ENCODE measurements at regions not wholly inside any gene's neighbourhood (a gene's known extent, or its start where the extent isn't known, plus 50 kb on each side); places are given as distances from the start of the nearest gene placed in this dataset.

DNA sequence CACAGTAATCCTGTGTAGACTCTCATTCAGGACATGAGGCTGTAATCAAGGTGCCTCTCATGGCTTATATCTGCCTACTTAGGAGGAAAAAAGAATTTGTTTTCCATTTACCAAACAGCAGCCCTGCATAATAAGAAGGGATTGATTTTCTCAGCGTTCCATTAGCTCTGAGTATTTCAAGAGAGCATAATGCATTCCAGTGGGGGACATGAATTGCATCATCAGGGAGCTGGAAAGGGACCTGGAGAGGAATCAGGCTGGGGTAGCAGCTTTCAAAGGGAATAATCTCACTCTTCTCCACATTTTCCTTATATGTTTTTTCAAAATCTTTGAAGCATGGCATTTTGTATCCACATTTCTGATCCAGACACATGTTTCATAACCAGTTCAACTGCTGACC is 150.6 kb upstream of the ANKRD28 start:
- no peaks in the 10 kb centered on the region for H3K4me1 Mint-ChIP-seq (ENCODE audit: low read depth)
- intact Hi-C loops (cut with micrococcal nuclease), result no loop called here
- H3K36me3 Mint-ChIP-seq (ENCODE audit: low read depth), result no peaks in the 10 kb centered on the region
- no peak overlapping the region for H3K4me3 Mint-ChIP-seq
- H3K27ac Mint-ChIP-seq, result no peak overlapping the region
- no peaks in the 10 kb centered on the region for H3K9me3 Mint-ChIP-seq
- H3K27me3 Mint-ChIP-seq, result no peaks in the 10 kb centered on the region

GRCh38 chr3:15952543-15953175 is 154.9 kb upstream of the ANKRD28 start:
- no peaks in the 10 kb centered on the region for H3K36me3 Mint-ChIP-seq (ENCODE audit: low read depth)
- intact Hi-C loops (cut with micrococcal nuclease), result no loop called here
- no peaks in the 10 kb centered on the region for H3K27me3 Mint-ChIP-seq
- no peak overlapping the region for H3K4me3 Mint-ChIP-seq
- no peaks in the 10 kb centered on the region for H3K4me1 Mint-ChIP-seq (ENCODE audit: low read depth)
- H3K27ac Mint-ChIP-seq, result no peak overlapping the region
- H3K9me3 Mint-ChIP-seq, result no peaks in the 10 kb centered on the region

GRCh38 chr3:15953841-15954240 is 156.1 kb upstream of the ANKRD28 start:
- intact Hi-C loops (cut with micrococcal nuclease), result no loop called here
- Mint-ChIP-seq H3K4me3 (no peak overlapping the region), H3K36me3 (ENCODE audit: low read depth) (no peaks in the 10 kb centered on the region), H3K4me1 (ENCODE audit: low read depth) (no peaks in the 10 kb centered on the region), H3K9me3 (no peaks in the 10 kb centered on the region), H3K27ac (no peak overlapping the region), H3K27me3 (no peaks in the 10 kb centered on the region)

- Mint-ChIP-seq H3K27me3 (no peaks in the 10 kb centered on the region), H3K4me3 (no peak overlapping the region), H3K9me3 (no peaks in the 10 kb centered on the region), H3K4me1 (ENCODE audit: low read depth) (no peaks in the 10 kb centered on the region), H3K36me3 (ENCODE audit: low read depth) (no peaks in the 10 kb centered on the region), H3K27ac (no peak overlapping the region)
- intact Hi-C loops (cut with micrococcal nuclease), result no loop called here
Observed at GRCh38 chr3:15955968-15956367, 158.2 kb upstream of the ANKRD28 start.

DNA sequence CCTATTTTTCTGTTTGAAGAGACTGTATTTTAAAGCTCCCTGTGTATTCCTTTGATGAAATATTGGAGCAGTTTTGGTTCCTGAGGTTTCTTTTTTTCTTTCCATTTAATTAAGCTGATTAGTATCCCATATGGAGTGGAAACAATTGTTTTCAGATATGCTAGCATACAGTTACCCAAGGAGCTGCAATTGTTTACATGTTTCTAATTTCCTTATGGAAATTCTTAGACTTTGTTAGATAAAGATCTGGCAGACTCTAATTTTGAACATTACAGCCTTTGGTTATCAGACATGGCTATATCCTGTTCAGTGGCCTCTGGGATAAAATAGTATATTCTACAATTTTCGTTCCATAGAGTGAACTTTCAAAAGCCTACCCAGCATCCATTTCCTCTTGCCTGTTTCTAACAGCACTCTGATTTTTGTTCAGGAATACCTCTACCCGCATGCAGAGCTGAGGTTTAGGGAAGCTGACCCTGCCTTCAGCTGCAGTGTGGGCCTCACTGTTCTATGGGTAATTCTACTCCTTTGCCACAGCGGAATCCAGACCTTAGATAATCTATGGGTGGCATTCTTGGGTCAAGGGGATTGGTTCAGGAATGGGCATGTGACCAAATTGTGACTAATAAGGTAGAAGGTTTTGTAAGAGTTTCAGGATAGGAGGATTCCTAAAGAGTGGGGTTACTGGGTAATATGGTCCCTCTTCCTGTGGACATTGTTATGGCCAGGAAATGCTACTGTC is 161.1 kb upstream of the ANKRD28 start:
- H3K27ac Mint-ChIP-seq, result no peak overlapping the region
- H3K27me3 Mint-ChIP-seq, result no peaks in the 10 kb centered on the region
- H3K36me3 Mint-ChIP-seq (ENCODE audit: low read depth), result no peaks in the 10 kb centered on the region
- intact Hi-C loops (cut with micrococcal nuclease), result no loop called here
- H3K4me3 Mint-ChIP-seq, result no peak overlapping the region
- H3K9me3 Mint-ChIP-seq, result no peaks in the 10 kb centered on the region
- H3K4me1 Mint-ChIP-seq (ENCODE audit: low read depth), result peaks cover under 1% of the 10 kb centered on the region

- intact Hi-C loops (cut with micrococcal nuclease), result no loop called here
- Mint-ChIP-seq H3K9me3 (no peaks in the 10 kb centered on the region), H3K4me3 (no peak overlapping the region), H3K27ac (no peak overlapping the region), H3K36me3 (ENCODE audit: low read depth) (no peaks in the 10 kb centered on the region), H3K27me3 (no peaks in the 10 kb centered on the region), H3K4me1 (ENCODE audit: low read depth) (peaks cover 6% of the 10 kb centered on the region)
Observed at GRCh38 chr3:15959434-15959811, 161.6 kb upstream of the ANKRD28 start.

DNA sequence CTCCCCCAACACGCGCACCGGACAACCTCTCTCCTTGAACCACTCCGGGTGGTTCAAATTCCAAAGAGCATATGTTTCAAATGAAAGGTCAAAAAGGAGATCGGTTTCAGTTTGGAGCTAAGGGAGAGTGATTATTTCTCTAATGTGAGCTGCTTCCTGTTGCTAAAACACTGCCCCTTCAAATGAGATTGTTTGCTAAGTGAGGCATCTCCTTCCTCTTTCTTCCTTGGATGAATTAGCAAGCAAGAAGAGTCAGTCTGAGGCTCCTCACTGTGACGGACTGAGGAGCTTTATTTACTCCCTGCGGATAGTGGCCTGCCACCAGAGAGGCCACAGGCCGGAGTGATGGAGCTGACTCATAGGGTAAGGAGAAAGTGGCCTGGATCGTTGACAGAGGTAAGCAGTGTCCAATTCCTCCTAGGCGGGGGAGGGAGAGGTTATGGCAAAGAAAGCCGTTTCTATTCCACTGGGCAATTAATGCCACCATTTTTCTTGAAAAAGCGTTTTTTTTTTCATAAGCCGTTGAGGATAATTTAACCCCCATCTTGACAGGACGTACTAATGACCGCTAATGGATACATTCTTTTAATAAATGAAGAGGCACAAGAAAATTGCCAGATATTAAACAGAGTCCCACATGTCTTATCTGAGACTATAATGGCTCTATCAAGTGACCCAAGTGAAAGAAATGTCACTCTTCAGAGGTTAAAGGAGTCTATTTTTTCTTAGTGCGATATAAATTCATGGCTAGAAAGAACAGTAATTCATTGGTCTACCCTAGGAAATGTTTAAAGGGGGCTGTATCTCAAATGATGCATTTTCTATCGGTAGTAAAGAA is 167.0 kb upstream of the ANKRD28 start:
- H3K4me3 Mint-ChIP-seq, result no peak overlapping the region
- intact Hi-C loops (cut with micrococcal nuclease), result no loop called here
- H3K4me1 Mint-ChIP-seq (ENCODE audit: low read depth), result peaks cover 12% of the 10 kb centered on the region
- H3K36me3 Mint-ChIP-seq (ENCODE audit: low read depth), result no peaks in the 10 kb centered on the region
- no peaks in the 10 kb centered on the region for H3K9me3 Mint-ChIP-seq
- no peaks in the 10 kb centered on the region for H3K27me3 Mint-ChIP-seq
- peak overlapping the region; percentile 50 for H3K27ac Mint-ChIP-seq

- H3K36me3 Mint-ChIP-seq (ENCODE audit: low read depth), result no peaks in the 10 kb centered on the region
- H3K27me3 Mint-ChIP-seq, result no peaks in the 10 kb centered on the region
- H3K4me3 Mint-ChIP-seq, result no peak overlapping the region
- H3K9me3 Mint-ChIP-seq, result no peaks in the 10 kb centered on the region
- no peak overlapping the region for H3K27ac Mint-ChIP-seq
- peaks cover 12% of the 10 kb centered on the region for H3K4me1 Mint-ChIP-seq (ENCODE audit: low read depth)
- intact Hi-C loops (cut with micrococcal nuclease), result no loop called here
Observed at GRCh38 chr3:15967577-15967976, 169.8 kb upstream of the ANKRD28 start.

GRCh38 chr3:15969874-15970640 is 172.3 kb upstream of the ANKRD28 start:
- H3K27me3 Mint-ChIP-seq, result peaks cover 1% of the 10 kb centered on the region
- H3K4me3 Mint-ChIP-seq, result no peak overlapping the region
- H3K4me1 Mint-ChIP-seq (ENCODE audit: low read depth), result peaks cover 13% of the 10 kb centered on the region
- no peaks in the 10 kb centered on the region for H3K36me3 Mint-ChIP-seq (ENCODE audit: low read depth)
- H3K27ac Mint-ChIP-seq, result no peak overlapping the region
- H3K9me3 Mint-ChIP-seq, result no peaks in the 10 kb centered on the region
- intact Hi-C loops (cut with micrococcal nuclease), result no loop called here

DNA sequence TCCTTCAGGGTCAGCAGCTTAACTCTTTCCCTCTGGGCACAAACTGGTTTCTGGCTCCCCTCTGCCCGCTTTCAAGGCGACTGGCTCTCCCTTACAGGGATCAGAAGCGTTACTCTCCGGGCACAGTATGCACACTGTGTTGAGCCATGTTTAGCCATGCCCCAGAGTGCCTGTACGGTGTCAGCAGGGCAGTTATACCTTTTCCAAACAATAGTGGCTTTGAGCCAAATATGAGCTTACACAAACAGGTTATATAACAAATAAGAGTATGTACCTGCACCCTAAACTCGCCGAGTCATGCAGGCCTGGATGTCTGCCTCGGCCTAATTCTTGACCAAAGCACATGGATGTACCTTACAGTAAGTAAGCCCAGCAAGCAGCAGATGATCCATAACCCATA is 175.6 kb upstream of the ANKRD28 start:
- intact Hi-C loops (cut with micrococcal nuclease), result no loop called here
- peaks cover 13% of the 10 kb centered on the region for H3K4me1 Mint-ChIP-seq (ENCODE audit: low read depth)
- H3K36me3 Mint-ChIP-seq (ENCODE audit: low read depth), result no peaks in the 10 kb centered on the region
- H3K9me3 Mint-ChIP-seq, result no peaks in the 10 kb centered on the region
- H3K27ac Mint-ChIP-seq, result no peak overlapping the region
- no peak overlapping the region for H3K4me3 Mint-ChIP-seq
- H3K27me3 Mint-ChIP-seq, result peaks cover 7% of the 10 kb centered on the region

- H3K4me3 Mint-ChIP-seq, result no peak overlapping the region
- intact Hi-C loops (cut with micrococcal nuclease), result no loop called here
- H3K27me3 Mint-ChIP-seq, result peaks cover 7% of the 10 kb centered on the region
- H3K27ac Mint-ChIP-seq, result no peak overlapping the region
- H3K36me3 Mint-ChIP-seq (ENCODE audit: low read depth), result no peaks in the 10 kb centered on the region
- no peaks in the 10 kb centered on the region for H3K9me3 Mint-ChIP-seq
- H3K4me1 Mint-ChIP-seq (ENCODE audit: low read depth), result peaks cover 13% of the 10 kb centered on the region
Observed at GRCh38 chr3:15973940-15974339, 176.2 kb upstream of the ANKRD28 start.

DNA sequence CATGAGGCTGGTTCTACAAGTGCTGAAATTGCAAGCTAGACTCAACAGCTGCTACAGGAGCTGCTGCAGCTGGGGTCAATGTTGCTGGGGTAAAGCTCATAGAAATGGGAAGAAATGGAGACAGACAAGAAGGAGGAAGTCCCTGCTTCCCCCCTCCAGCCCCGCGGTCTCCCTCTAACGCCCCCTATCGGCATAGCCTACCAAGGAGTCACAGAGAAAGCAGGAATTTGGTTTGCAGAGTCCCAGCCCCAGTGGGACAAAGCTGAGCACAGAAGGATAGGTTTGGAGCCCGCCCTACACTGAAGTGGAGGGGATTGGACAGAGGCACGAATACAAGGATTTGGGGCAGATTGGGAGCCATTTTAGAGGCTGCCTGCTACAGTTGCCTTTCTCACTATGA is 176.9 kb upstream of the ANKRD28 start:
- Mint-ChIP-seq H3K9me3 (no peaks in the 10 kb centered on the region), H3K27me3 (peaks cover 7% of the 10 kb centered on the region), H3K27ac (no peak overlapping the region), H3K4me1 (ENCODE audit: low read depth) (peaks cover 18% of the 10 kb centered on the region), H3K36me3 (ENCODE audit: low read depth) (no peaks in the 10 kb centered on the region), H3K4me3 (no peak overlapping the region)
- intact Hi-C loops (cut with micrococcal nuclease), result no loop called here

GRCh38 chr3:15976524-15976923 is 178.7 kb upstream of the ANKRD28 start:
- H3K4me1 Mint-ChIP-seq (ENCODE audit: low read depth), result peaks cover 19% of the 10 kb centered on the region
- H3K27ac Mint-ChIP-seq, result no peak overlapping the region
- no peaks in the 10 kb centered on the region for H3K36me3 Mint-ChIP-seq (ENCODE audit: low read depth)
- H3K27me3 Mint-ChIP-seq, result peaks cover 7% of the 10 kb centered on the region
- no peaks in the 10 kb centered on the region for H3K9me3 Mint-ChIP-seq
- no peak overlapping the region for H3K4me3 Mint-ChIP-seq
- intact Hi-C loops (cut with micrococcal nuclease), result no loop called here

DNA sequence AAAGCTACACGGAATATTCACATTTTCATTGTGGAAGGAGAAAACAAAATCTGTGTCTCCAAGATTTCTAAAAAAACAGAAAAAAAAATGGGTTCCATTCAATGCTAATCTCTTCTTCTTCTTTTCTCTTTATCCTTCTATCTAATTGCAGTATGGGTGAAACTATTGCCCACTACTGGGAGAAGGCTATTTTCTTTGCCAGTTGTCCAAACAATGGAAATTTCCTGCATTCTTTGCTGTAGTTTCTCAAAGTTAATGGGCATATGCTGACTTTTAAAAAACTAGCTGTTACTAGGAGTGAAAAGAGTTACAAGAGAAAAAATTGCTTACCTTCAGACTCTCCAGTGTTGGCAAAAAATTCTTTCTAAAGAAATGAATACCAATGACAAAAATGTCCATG is 179.3 kb upstream of the ANKRD28 start:
- Mint-ChIP-seq H3K36me3 (ENCODE audit: low read depth) (no peaks in the 10 kb centered on the region), H3K27ac (no peak overlapping the region), H3K4me1 (ENCODE audit: low read depth) (peaks cover 19% of the 10 kb centered on the region), H3K4me3 (no peak overlapping the region), H3K9me3 (no peaks in the 10 kb centered on the region), H3K27me3 (peaks cover 7% of the 10 kb centered on the region)
- intact Hi-C loops (cut with micrococcal nuclease), result no loop called here
